ENCODE measurements at regions not wholly inside any gene's neighbourhood (a gene's known extent, or its start where the extent isn't known, plus 50 kb on each side); places are given as distances from the start of the nearest gene placed in this dataset.
A peak's percentile ranks its signal among the peaks of the same experiment; 100 is the strongest.

DNA sequence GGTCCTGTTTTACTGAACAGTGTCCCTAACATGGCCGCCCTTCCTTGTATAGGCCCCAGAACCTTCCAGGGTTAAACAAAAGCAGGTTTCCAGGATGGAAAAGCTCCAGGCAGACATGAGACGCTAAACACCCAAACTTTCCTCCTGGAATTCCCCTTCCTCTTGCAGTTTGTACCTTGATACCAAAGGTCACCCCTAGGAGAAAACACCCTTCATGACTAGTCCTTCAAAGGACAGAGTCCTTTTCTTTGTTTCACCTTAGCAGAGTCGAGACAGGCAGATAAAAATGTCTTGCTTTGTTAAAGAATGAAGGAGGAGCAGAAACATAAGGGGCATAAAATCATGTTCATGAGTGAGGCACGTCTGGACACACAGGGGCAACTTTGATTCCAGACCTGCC is 247.5 kb downstream of the BCOR start:
- no peaks in the 10 kb centered on the region for H3K9me3 ChIP-seq
- no peaks in the 10 kb centered on the region for H3K36me3 ChIP-seq
- no peak for DNase-seq
- H3K4me3 ChIP-seq: no peak overlapping the region
- ATAC-seq: no peak
- TF ChIP-seq, protein P1, sequence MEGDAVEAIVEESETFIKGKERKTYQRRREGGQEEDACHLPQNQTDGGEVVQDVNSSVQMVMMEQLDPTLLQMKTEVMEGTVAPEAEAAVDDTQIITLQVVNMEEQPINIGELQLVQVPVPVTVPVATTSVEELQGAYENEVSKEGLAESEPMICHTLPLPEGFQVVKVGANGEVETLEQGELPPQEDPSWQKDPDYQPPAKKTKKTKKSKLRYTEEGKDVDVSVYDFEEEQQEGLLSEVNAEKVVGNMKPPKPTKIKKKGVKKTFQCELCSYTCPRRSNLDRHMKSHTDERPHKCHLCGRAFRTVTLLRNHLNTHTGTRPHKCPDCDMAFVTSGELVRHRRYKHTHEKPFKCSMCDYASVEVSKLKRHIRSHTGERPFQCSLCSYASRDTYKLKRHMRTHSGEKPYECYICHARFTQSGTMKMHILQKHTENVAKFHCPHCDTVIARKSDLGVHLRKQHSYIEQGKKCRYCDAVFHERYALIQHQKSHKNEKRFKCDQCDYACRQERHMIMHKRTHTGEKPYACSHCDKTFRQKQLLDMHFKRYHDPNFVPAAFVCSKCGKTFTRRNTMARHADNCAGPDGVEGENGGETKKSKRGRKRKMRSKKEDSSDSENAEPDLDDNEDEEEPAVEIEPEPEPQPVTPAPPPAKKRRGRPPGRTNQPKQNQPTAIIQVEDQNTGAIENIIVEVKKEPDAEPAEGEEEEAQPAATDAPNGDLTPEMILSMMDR (IDR thresholded peaks at IDR 0.05): no peak
- H3K27ac ChIP-seq: no peak overlapping the region
- H3K27me3 ChIP-seq: peaks cover 0 to 22% (median 0%) of the 10 kb centered on the region in 7 donors
- 75 to 78% methylated on average over 4 of the region's 4 CpGs for WGBS, 2 donors
- intact Hi-C loops (cut with DNase I): no loop called here
- H3K4me1 ChIP-seq: peaks cover 0 to 28% (median 0%) of the 10 kb centered on the region in 9 donors

DNA sequence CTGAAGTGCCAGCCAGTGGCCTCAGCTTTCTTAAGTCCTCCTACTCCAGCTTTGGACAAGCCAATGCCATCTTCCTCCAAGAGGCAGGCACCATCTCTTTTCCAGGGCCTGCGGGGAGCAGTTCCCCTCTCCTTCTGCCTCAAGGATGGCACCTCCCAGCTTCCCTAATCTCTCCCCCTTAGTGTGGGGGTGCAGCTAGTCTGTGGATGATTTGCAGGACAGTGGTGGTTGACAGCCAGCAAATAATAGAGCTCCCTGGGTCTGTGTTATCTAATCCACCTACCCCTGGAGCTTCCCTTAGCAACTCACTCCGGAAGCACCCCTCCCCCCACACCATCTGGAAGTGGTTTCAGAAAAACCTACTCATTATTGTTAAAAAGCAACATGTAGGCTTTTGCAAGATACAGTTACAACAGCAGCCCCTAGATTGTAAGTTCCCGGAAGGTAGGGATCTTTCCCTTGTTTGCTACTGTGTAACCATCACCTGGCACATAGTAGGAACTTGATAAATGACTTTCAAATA is 247.1 kb downstream of the BCOR start:
- DNase-seq: no peak
- no peaks in the 10 kb centered on the region for H3K9me3 ChIP-seq
- 63 to 66% methylated on average over 3 of the region's 3 CpGs for WGBS, 2 donors
- H3K36me3 ChIP-seq: no peaks in the 10 kb centered on the region
- TF ChIP-seq, protein P1 (IDR thresholded peaks at IDR 0.05): no peak
- no peak overlapping the region for H3K4me3 ChIP-seq
- intact Hi-C loops (cut with DNase I): no loop called here
- no peak for ATAC-seq
- H3K27me3 ChIP-seq: peaks cover 0 to 22% (median 0%) of the 10 kb centered on the region in 7 donors
- H3K27ac ChIP-seq: no peak overlapping the region
- H3K4me1 ChIP-seq: peaks cover 0 to 32% (median 3%) of the 10 kb centered on the region in 9 donors

DNA sequence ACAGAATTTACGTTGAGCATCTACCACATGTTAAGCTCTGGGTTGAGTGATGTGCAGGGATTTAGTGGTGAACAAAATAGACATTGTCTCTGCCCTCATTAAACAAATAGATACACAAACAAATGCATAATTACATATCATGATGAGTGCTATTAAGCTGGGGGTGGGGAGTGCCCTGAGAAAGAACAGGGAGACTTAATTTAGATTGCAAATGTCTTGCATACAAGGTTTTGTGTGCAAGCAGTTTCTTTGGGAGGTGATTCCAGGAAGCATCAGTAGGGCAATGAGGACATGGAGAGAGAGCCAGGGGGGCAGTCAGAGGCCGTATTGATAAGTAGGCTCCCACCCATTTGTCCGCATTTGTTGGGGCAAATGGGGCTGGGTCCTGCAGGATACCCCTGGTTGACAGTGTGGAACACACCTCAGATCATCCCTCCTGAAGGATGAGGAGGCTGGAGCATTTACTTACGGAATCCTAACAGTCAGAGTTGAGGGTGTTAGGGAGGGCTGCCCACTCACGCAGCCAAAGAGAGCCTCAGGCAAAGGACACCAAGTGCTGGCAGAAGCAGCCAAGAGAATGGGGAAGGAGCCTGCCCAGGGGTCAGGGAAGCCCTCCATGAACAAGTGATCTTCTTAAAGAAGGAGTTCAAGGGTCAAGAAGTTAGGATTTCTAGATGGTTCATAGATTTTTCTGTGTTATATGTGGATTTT is 245.9 kb downstream of the BCOR start:
- ATAC-seq (no peak), DNase-seq (no peak)
- Histone ChIP-seq H3K4me1 (peaks cover 0 to 41% (median 14%) of the 10 kb centered on the region in 9 donors), H3K9me3 (no peaks in the 10 kb centered on the region), H3K4me3 (no peak overlapping the region), H3K27me3 (peaks cover 0 to 22% (median 0%) of the 10 kb centered on the region in 7 donors), H3K27ac (no peak overlapping the region), H3K36me3 (no peaks in the 10 kb centered on the region)
- 95 to 96% methylated on average over 5 of the region's 5 CpGs for WGBS, 2 donors
- TF ChIP-seq, protein P1 (IDR thresholded peaks at IDR 0.05): no peak
- intact Hi-C loops (cut with DNase I): no loop called here

DNA sequence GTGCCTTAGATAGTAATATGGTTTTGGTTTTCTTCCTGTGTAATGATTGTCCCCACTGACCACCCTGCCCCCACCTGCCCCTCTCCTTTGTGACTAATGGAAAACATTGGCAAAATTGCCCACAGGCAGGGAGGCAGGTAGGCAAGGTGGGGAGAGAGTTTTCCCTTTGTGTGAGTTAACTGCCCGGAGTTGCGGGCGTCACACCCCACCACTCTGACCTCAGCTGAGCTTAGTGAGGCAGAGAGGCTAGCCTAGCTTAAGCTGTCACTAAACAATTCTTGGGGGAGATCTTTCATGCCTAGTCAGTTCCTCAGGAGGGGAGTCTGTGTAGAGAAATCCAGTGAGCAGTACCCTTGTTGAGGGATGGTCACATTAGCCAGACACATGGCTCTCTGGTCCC is 245.3 kb downstream of the BCOR start:
- Histone ChIP-seq H3K9me3 (no peaks in the 10 kb centered on the region), H3K27ac (peak overlapping the region in 1 of 10 donors; percentile 15), H3K27me3 (peaks cover 0 to 22% (median 0%) of the 10 kb centered on the region in 7 donors), H3K4me3 (no peak overlapping the region), H3K36me3 (no peaks in the 10 kb centered on the region), H3K4me1 (peaks cover 0 to 41% (median 14%) of the 10 kb centered on the region in 9 donors)
- TF ChIP-seq, protein P1 (IDR thresholded peaks at IDR 0.05): no peak
- intact Hi-C loops (cut with DNase I): no loop called here
- ATAC-seq: no peak
- 98 to 100% methylated on average over 3 of the region's 3 CpGs for WGBS, 2 donors
- no peak for DNase-seq

Data from heart right ventricle (tissue), 16 donors.